ENCODE measurements at regions not wholly inside any gene's neighbourhood (a gene's known extent, or its start where the extent isn't known, plus 50 kb on each side); places are given as distances from the start of the nearest gene placed in this dataset.

DNA sequence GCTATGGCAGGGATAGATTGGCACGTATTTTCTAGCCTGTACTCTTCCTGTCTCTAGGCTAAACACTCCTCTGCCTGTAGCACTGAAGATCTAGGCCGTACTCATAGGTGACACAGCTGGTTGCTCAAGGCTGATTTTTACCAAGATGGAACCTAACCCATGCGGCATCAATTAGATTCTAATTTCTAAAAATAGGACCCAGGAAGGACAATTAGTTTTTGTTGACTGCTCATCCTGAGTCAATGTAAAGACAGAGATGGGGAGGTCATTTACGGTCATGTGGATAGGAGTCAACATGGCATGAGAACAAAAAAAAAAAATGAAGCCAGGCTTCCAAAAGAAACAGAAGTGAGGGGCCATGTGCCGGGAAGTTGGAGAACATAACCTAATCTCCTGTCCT, 360.7 kb upstream of the ETAA1 start:
- DNase-seq = no peak
- Histone ChIP-seq H3K4me1 (no peaks in the 10 kb centered on the region), H3K9me3 (no peaks in the 10 kb centered on the region), H3K36me3 (no peaks in the 10 kb centered on the region), H3K27ac (no peak overlapping the region), H3K4me3 (no peak overlapping the region), H3K27me3 (no peaks in the 10 kb centered on the region)
- intact Hi-C loops (cut with DNase I; ENCODE audit: low total_unique reads) = no loop called here
- TF ChIP-seq CTCF (IDR thresholded peaks at IDR 0.05) = no peak

DNA sequence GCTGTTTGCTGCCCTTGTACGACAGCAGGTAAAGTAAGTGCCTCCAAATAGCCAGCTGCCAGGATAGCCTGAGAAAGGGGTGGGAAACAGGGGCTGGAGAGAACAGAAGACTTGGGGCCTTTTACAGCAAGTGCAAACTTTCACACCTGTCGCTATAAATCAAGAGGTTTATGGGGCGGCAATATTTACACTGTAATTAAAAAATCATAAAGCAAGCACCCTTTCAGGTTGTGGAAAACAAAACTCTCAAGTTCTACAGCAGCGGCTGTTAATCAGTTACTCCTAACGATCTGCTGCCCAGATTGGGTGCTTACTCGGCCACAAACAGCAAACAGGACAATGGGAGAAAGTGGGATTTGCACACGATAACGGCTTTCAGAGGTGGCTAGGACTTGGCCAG, 359.5 kb upstream of the ETAA1 start:
- no peak for DNase-seq
- no peak for TF ChIP-seq CTCF (IDR thresholded peaks at IDR 0.05)

DNA sequence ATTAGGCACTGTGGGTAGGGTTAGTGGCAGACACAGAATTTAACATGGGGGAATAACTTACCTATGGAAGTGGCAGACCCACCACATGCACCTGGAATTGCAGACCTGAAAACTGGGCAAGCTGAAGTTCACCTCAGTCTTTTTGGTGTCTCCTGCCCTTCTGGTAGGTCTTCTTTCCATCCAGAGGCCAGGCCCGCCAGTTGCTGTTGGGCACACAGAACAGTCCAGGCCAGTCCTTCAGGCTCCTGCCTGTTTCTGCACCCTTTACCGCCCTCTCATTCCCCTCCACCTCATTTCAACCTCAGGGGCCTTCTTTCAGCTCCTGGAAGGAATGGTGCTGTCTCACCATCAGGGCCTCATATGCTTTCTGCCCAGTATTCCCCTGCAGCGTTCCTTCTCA, 358.9 kb upstream of the ETAA1 start:
- Histone ChIP-seq H3K36me3 (no peaks in the 10 kb centered on the region), H3K4me1 (no peaks in the 10 kb centered on the region), H3K9me3 (no peaks in the 10 kb centered on the region), H3K27ac (no peak overlapping the region), H3K4me3 (no peak overlapping the region), H3K27me3 (no peaks in the 10 kb centered on the region)
- no peak for TF ChIP-seq CTCF (IDR thresholded peaks at IDR 0.05)
- no peak for DNase-seq
- intact Hi-C loops (cut with DNase I; ENCODE audit: low total_unique reads) = no loop called here

More for the DNA sequence above, 359.5 kb upstream of the ETAA1 start:
- Histone ChIP-seq H3K27me3 (no peaks in the 10 kb centered on the region), H3K4me1 (no peaks in the 10 kb centered on the region), H3K4me3 (no peak overlapping the region), H3K36me3 (no peaks in the 10 kb centered on the region), H3K27ac (no peak overlapping the region), H3K9me3 (no peaks in the 10 kb centered on the region)
- intact Hi-C loops (cut with DNase I; ENCODE audit: low total_unique reads) = no loop called here

- DNase-seq = no peak
- Histone ChIP-seq H3K27me3 (no peaks in the 10 kb centered on the region), H3K36me3 (no peaks in the 10 kb centered on the region), H3K9me3 (no peaks in the 10 kb centered on the region), H3K4me3 (no peak overlapping the region), H3K4me1 (no peaks in the 10 kb centered on the region), H3K27ac (no peak overlapping the region)
- intact Hi-C loops (cut with DNase I; ENCODE audit: low total_unique reads) = no loop called here
- no peak for TF ChIP-seq CTCF (IDR thresholded peaks at IDR 0.05)
These were observed 358.1 kb upstream of the ETAA1 start for GRCh38 chr2:67039058-67039457.

GRCh38 chr2:67039517-67040103, 357.5 kb upstream of the ETAA1 start:
- TF ChIP-seq CTCF (IDR thresholded peaks at IDR 0.05) = no peak
- intact Hi-C loops (cut with DNase I; ENCODE audit: low total_unique reads) = no loop called here
- Histone ChIP-seq H3K27me3 (no peaks in the 10 kb centered on the region), H3K4me3 (no peak overlapping the region), H3K36me3 (no peaks in the 10 kb centered on the region), H3K4me1 (no peaks in the 10 kb centered on the region), H3K9me3 (no peaks in the 10 kb centered on the region), H3K27ac (no peak overlapping the region)
- DNase-seq = no peak

DNA sequence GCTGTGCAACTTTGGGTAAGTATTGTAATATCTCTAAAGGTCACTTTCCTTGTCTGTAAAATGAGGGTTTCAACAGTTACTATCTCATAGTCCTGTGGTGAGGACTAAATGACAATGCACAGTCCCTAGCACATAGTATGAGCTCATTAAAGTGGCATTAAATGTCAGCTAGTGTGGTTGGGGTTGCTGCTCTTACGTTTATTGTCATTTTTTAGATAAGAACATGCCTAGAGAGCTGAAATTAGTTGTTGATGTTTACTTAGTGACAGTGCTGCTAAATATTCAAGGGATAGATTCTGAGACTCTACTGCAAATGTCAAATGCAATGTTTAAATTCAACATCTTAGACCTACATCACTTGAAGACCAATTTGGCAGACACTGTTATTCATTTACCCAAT, 356.1 kb upstream of the ETAA1 start:
- H3K36me3 ChIP-seq = no peaks in the 10 kb centered on the region
- H3K4me3 ChIP-seq = no peak overlapping the region
- H3K27me3 ChIP-seq = no peaks in the 10 kb centered on the region
- H3K27ac ChIP-seq = no peak overlapping the region
- no peaks in the 10 kb centered on the region for H3K4me1 ChIP-seq
- TF ChIP-seq CTCF (IDR thresholded peaks at IDR 0.05) = no peak
- intact Hi-C loops (cut with DNase I; ENCODE audit: low total_unique reads) = no loop called here
- no peaks in the 10 kb centered on the region for H3K9me3 ChIP-seq
- no peak for DNase-seq

Measured in tibial artery (tissue), 4 donors.